Panc1 (cell line): ENCODE measurements at regions not wholly inside any gene's neighbourhood (a gene's known extent, or its start where the extent isn't known, plus 50 kb on each side); places are given as distances from the start of the nearest gene placed in this dataset.

Experiments used
- ATAC-seq: fragments of 200-7000 bp; cut with Tn5 transposase; 2 replicates; pipeline ENCODE4 v1.9.1; 2020; ENCODE audit warnings: mild to moderate bottlenecking, moderate library complexity
- BruUV-seq: library from RNA; stranded (reverse); fragments of 400-500 nt; replicated peaks from 2 replicates; lab custom pipeline; 2021; lab: Mats Ljungman, UMichigan
- CTCF ChIA-PET: fragments of 300-600 bp; sonication (Branson Sonifier 250); formaldehyde crosslinking; loops from one replicate; lab custom pipeline; 2022; ENCODE audit warnings: antibody characterized with exemption; lab: Charles Lee
- POLR2A ChIA-PET: fragments of 300-600 bp; sonication (Branson Sonifier 250); formaldehyde crosslinking; loops from one replicate; lab custom pipeline; 2022; ENCODE audit warnings: antibody characterized with exemption; lab: Charles Lee
- DNase-seq: peaks from one replicate; pipeline ENCODE4 v3.0.0-alpha.2; 2010; ENCODE audit warnings: low read depth, low spot score
- H3K27ac ChIP-seq: 2 replicates; pipeline ENCODE4 v1.5.1; 2011; ENCODE audit warnings: mild to moderate bottlenecking, low read length, inconsistent platforms
- H3K27me3 ChIP-seq: fragments of 200-500 bp; sonication (Bioruptor generic); 2 replicates; pipeline ENCODE4 v1.6.0; 2014; ENCODE audit warnings: low read length, inconsistent platforms; ENCODE audit not compliant: control insufficient read depth, insufficient read depth
- H3K36me3 ChIP-seq: fragments of 200-500 bp; sonication (Bioruptor generic); 2 replicates; pipeline ENCODE4 v1.5.1; 2014; ENCODE audit warnings: inconsistent platforms, mild to moderate bottlenecking, low read length, moderate library complexity; ENCODE audit not compliant: control insufficient read depth, insufficient read depth
- H3K4me1 ChIP-seq: 2 replicates; pipeline ENCODE4 v1.5.1; 2011; ENCODE audit warnings: inconsistent platforms, mild to moderate bottlenecking, low read length, moderate library complexity; ENCODE audit not compliant: control insufficient read depth, insufficient read depth
- H3K4me3 ChIP-seq, 2 experiments: 2 replicates each; pipeline ENCODE4 v1.5.1; 2011 to 2012; ENCODE audit warnings: low read depth in 2 of 2, low read length in 2 of 2, mild to moderate bottlenecking in 2 of 2, inconsistent platforms in 1 of 2, moderate library complexity in 1 of 2
- H3K9me3 ChIP-seq: fragments of 200-500 bp; sonication (Bioruptor generic); 2 replicates; pipeline ENCODE4 v1.5.1; 2014; ENCODE audit warnings: low read depth, mild to moderate bottlenecking, inconsistent platforms, low read length, moderate library complexity; ENCODE audit not compliant: control insufficient read depth, insufficient read depth
- POLR2AphosphoS5 ChIP-seq: IDR thresholded peaks from 2 replicates; pipeline ENCODE4 v1.6.1; 2012; ENCODE audit warnings: mild to moderate bottlenecking, low read depth, low read length, moderate library complexity
- SIN3A ChIP-seq: IDR thresholded peaks from 2 replicates; pipeline ENCODE4 v1.6.1; 2012; ENCODE audit warnings: low read depth, mild to moderate bottlenecking, low read length, moderate library complexity, borderline replicate concordance; ENCODE audit not compliant: insufficient read depth
- TCF7L2 ChIP-seq: IDR thresholded peaks from 2 replicates; pipeline ENCODE4 v1.6.1; 2011; ENCODE audit warnings: mild to moderate bottlenecking, low read depth, low read length, inconsistent platforms
- in situ Hi-C: cut with HindIII; loops from 2 replicates; pipeline ENCODE4 v1.10.0; 2016; ENCODE audit warnings: low sequenced_read_pairs, low pct_unique_long_range_greater_than_20kb
- intact Hi-C: fragments of 100-400 bp; cut with micrococcal nuclease; formaldehyde crosslinking; loops from one replicate; pipeline ENCODE4 v1.10.0; 2022; ENCODE audit not compliant: unreplicated experiment
- TF ChIP-seq, protein P1 (sequence below), 2 experiments: IDR thresholded peaks; 2 replicates each; pipeline ENCODE4 v1.6.1; 2011 to 2012; ENCODE audit warnings: low read depth in 2 of 2, control low read depth in 1 of 2, low read length in 1 of 2, mild to moderate bottlenecking in 1 of 2, moderate library complexity in 1 of 2; ENCODE audit not compliant: insufficient read depth in 1 of 2
- TF ChIP-seq, protein P2 (sequence below): fragments of 450-650 bp; IDR thresholded peaks from 2 replicates; pipeline ENCODE4 v1.5.1; 2017; ENCODE audit warnings: mild to moderate bottlenecking

DNA sequence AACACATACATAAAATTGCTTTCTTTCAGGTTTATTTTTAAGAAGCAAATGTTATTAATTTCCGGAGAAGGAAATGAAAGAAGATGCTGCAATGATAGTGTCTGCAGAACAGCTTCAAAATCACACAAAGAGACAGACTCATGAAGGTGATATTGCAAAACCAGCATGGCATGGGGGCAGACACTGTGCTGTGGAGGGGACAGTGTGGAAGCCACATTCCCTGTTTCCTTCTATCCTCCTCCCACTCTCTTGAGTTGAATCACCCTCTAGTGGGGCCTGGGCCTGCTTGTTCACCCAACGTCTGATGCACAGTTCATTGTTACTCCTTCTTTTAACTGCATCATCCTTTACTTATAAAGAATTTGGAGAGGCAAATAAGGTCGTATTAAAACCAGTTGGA lies 104.0 kb upstream of the INSIG1 start:
- ChIA-PET CTCF (no interaction called here), POLR2A (no interaction called here)
- no TSS peak for BruUV-seq
- intact Hi-C loops: loop anchor here (5.0 kb wide), 1 partner anchor 104 kb away; the partner anchor contains the start of gene INSIG1
- in situ Hi-C loops: no loop called here
- TF ChIP-seq, protein P1, sequence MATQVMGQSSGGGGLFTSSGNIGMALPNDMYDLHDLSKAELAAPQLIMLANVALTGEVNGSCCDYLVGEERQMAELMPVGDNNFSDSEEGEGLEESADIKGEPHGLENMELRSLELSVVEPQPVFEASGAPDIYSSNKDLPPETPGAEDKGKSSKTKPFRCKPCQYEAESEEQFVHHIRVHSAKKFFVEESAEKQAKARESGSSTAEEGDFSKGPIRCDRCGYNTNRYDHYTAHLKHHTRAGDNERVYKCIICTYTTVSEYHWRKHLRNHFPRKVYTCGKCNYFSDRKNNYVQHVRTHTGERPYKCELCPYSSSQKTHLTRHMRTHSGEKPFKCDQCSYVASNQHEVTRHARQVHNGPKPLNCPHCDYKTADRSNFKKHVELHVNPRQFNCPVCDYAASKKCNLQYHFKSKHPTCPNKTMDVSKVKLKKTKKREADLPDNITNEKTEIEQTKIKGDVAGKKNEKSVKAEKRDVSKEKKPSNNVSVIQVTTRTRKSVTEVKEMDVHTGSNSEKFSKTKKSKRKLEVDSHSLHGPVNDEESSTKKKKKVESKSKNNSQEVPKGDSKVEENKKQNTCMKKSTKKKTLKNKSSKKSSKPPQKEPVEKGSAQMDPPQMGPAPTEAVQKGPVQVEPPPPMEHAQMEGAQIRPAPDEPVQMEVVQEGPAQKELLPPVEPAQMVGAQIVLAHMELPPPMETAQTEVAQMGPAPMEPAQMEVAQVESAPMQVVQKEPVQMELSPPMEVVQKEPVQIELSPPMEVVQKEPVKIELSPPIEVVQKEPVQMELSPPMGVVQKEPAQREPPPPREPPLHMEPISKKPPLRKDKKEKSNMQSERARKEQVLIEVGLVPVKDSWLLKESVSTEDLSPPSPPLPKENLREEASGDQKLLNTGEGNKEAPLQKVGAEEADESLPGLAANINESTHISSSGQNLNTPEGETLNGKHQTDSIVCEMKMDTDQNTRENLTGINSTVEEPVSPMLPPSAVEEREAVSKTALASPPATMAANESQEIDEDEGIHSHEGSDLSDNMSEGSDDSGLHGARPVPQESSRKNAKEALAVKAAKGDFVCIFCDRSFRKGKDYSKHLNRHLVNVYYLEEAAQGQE (IDR thresholded peaks at IDR 0.05; ENCODE audit: insufficient read depth in 1 of 2, low read depth in 2 of 2, low read length in 1 of 2): no peak
- TF ChIP-seq POLR2AphosphoS5 (no peak), SIN3A (no peak), TCF7L2 (no peak)
- TF ChIP-seq, protein P2, sequence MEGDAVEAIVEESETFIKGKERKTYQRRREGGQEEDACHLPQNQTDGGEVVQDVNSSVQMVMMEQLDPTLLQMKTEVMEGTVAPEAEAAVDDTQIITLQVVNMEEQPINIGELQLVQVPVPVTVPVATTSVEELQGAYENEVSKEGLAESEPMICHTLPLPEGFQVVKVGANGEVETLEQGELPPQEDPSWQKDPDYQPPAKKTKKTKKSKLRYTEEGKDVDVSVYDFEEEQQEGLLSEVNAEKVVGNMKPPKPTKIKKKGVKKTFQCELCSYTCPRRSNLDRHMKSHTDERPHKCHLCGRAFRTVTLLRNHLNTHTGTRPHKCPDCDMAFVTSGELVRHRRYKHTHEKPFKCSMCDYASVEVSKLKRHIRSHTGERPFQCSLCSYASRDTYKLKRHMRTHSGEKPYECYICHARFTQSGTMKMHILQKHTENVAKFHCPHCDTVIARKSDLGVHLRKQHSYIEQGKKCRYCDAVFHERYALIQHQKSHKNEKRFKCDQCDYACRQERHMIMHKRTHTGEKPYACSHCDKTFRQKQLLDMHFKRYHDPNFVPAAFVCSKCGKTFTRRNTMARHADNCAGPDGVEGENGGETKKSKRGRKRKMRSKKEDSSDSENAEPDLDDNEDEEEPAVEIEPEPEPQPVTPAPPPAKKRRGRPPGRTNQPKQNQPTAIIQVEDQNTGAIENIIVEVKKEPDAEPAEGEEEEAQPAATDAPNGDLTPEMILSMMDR: no peak
- Histone ChIP-seq H3K4me3 (no peak overlapping the region), H3K4me1 (no peaks in the 10 kb centered on the region), H3K36me3 (no peaks in the 10 kb centered on the region), H3K9me3 (peaks cover 5% of the 10 kb centered on the region; the same call in 1 of the 2 replicates), H3K27me3 (no peaks in the 10 kb centered on the region), H3K27ac (no peak overlapping the region)
- DNase-seq (no peak), ATAC-seq (no peak)

DNA sequence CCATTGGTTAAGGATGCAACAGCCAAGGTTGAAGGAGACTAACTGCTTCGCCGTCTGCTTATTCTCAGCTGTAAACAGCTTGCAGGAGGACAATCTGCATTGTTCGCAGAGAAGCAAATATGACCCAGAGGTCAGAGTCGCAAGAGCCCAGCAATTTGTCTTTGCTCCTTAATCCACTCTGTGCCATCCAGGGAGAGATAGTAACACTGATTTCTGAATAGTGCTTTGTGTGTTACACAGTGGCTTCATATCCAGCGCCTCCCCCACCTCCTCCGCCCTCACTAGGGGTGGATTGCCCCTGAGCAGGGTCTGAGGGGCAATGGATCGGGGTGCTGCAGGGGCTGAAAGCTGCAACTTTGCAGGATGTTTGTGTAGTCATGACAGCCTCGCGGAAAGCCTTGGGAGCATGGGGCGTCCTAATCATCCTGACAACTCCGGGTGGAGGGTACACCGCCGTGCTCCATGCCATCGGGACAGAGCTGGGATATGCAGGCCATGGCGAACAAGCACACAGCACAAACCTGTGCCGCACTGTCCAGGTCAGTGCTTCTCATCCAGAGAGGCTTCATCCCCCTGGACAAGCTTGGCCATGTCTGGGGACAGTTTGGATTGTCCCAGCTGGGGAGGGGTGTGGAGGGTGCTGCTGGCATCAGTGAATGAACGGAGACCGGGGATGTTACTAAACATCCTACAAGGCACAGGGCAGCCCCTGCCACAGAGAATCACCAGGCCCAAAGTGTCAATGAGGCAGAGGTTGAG lies 103.1 kb upstream of the INSIG1 start:
- Histone ChIP-seq H3K4me1 (no peaks in the 10 kb centered on the region), H3K27me3 (no peaks in the 10 kb centered on the region), H3K9me3 (peaks cover 5% of the 10 kb centered on the region; the same call in 1 of the 2 replicates), H3K4me3 (no peak overlapping the region), H3K36me3 (no peaks in the 10 kb centered on the region), H3K27ac (no peak overlapping the region)
- POLR2A ChIA-PET: no interaction called here
- DNase-seq (no peak), ATAC-seq (no peak)
- no peak for TF ChIP-seq SIN3A
- TF ChIP-seq POLR2AphosphoS5: no peak
- TF ChIP-seq, protein P2: no peak
- TF ChIP-seq, protein P1 (IDR thresholded peaks at IDR 0.05; ENCODE audit: insufficient read depth in 1 of 2, low read depth in 2 of 2, low read length in 1 of 2): no peak
- TF ChIP-seq TCF7L2: no peak
- no TSS peak for BruUV-seq
- in situ Hi-C loops: no loop called here
- intact Hi-C loops: loop anchor here (5.0 kb wide), 1 partner anchor 103 kb away; the partner anchor contains the start of gene INSIG1
- CTCF ChIA-PET: no interaction called here
